OCI-LY7 (cell line): ENCODE measurements at regions not wholly inside any gene's neighbourhood (a gene's known extent, or its start where the extent isn't known, plus 50 kb on each side); places are given as distances from the start of the nearest gene placed in this dataset.

ENCODE experiments used
- BruUV-seq: library from RNA; stranded (reverse); fragments of 400-500 nt; replicated peaks from 2 replicates; lab custom pipeline; 2021; lab: Mats Ljungman, UMichigan
- CTCF ChIA-PET: fragments of 300-600 bp; sonication (Branson Sonifier 250); formaldehyde crosslinking; loops from one replicate; lab custom pipeline; 2022; ENCODE audit warnings: antibody characterized with exemption; ENCODE audit not compliant: unreplicated experiment; lab: Charles Lee
- POLR2A ChIA-PET: fragments of 300-600 bp; sonication (Branson Sonifier 250); formaldehyde crosslinking; loops from one replicate; lab custom pipeline; 2022; ENCODE audit warnings: antibody characterized with exemption; lab: Charles Lee
- DNase-seq: peaks from one replicate; pipeline ENCODE4 v3.0.0-alpha.2; 2015; ENCODE audit warnings: low spot score
- H2AFZ ChIP-seq: fragments of 200-600 bp; sonication (generic), shearing (Covaris generic); 2 replicates; pipeline ENCODE4 v1.6.1; 2014; ENCODE audit warnings: mild to moderate bottlenecking, antibody characterized with exemption, low read length, moderate library complexity
- H3K27ac ChIP-seq: fragments of 200-600 bp; sonication (generic); 2 replicates; pipeline ENCODE4 v1.5.1; 2014; ENCODE audit warnings: mixed run types, low read depth, mild to moderate bottlenecking, moderate library complexity, low read length, inconsistent platforms; ENCODE audit not compliant: poor library complexity, severe bottlenecking
- H3K36me3 ChIP-seq: fragments of 200-600 bp; sonication (generic); 2 replicates; pipeline ENCODE4 v1.6.1; 2014; ENCODE audit warnings: mild to moderate bottlenecking, antibody characterized with exemption, low read length, moderate library complexity, mixed read lengths; ENCODE audit not compliant: insufficient read depth
- H3K4me1 ChIP-seq: fragments of 200-600 bp; sonication (generic); 2 replicates; pipeline ENCODE4 v1.5.1; 2014; ENCODE audit warnings: mild to moderate bottlenecking, low read length; ENCODE audit not compliant: insufficient read depth, poor library complexity, severe bottlenecking
- H3K4me2 ChIP-seq: fragments of 200-600 bp; sonication (generic); 2 replicates; pipeline ENCODE4 v1.6.1; 2014; ENCODE audit warnings: mild to moderate bottlenecking, low read length
- H3K4me3 ChIP-seq: fragments of 200-600 bp; sonication (generic); 2 replicates; pipeline ENCODE4 v1.5.1; 2014; ENCODE audit warnings: mild to moderate bottlenecking, low read depth, low read length; ENCODE audit not compliant: poor library complexity, severe bottlenecking
- H3K79me2 ChIP-seq: fragments of 200-600 bp; sonication (generic); 2 replicates; pipeline ENCODE4 v1.6.1; 2016; ENCODE audit warnings: low read depth, mild to moderate bottlenecking, low read length, moderate library complexity, mixed read lengths; ENCODE audit not compliant: insufficient read depth
- H3K9me2 ChIP-seq: fragments of 200-600 bp; sonication (generic); 2 replicates; pipeline ENCODE4 v1.6.1; 2016; ENCODE audit warnings: mild to moderate bottlenecking, low read length, mixed read lengths; ENCODE audit not compliant: insufficient read depth
- H3K9me3 ChIP-seq: fragments of 200-600 bp; sonication (generic); 2 replicates; pipeline ENCODE4 v1.6.1; 2014; ENCODE audit warnings: mild to moderate bottlenecking, mixed run types, low read length, mixed read lengths
- H4K20me1 ChIP-seq: fragments of 200-600 bp; sonication (generic); 2 replicates; pipeline ENCODE4 v1.6.1; 2014; ENCODE audit warnings: mild to moderate bottlenecking, antibody characterized with exemption, low read length, moderate library complexity, mixed read lengths; ENCODE audit not compliant: insufficient read depth
- CTCF ChIP-seq: fragments of 200-600 bp; sonication (generic); conservative IDR thresholded peaks from 2 replicates; pipeline ENCODE4 v1.5.1; 2014; ENCODE audit warnings: mild to moderate bottlenecking, antibody characterized with exemption, low read length, moderate library complexity, mixed read lengths
- EZH2phosphoT487 ChIP-seq: fragments of 200-600 bp; sonication (generic); IDR thresholded peaks from 2 replicates; pipeline ENCODE4 v1.6.1; 2018; ENCODE audit warnings: low read depth, borderline replicate concordance, mild to moderate bottlenecking, mixed run types, antibody characterized with exemption, low read length, moderate library complexity, mixed read lengths
- intact Hi-C: fragments of 100-400 bp; cut with micrococcal nuclease; formaldehyde crosslinking; loops from one replicate; pipeline ENCODE4 v1.10.0; 2022; ENCODE audit not compliant: unreplicated experiment

- no peaks in the 10 kb centered on the region for H3K79me2 ChIP-seq
- H2AFZ ChIP-seq, result no peak overlapping the region
- H4K20me1 ChIP-seq, result no peaks in the 10 kb centered on the region
- no TSS peak for BruUV-seq
- ChIA-PET POLR2A (no interaction called here), CTCF (no interaction called here)
- H3K27ac ChIP-seq, result no peak overlapping the region
- TF ChIP-seq CTCF, result no peak
- no peak for TF ChIP-seq EZH2phosphoT487
- no peaks in the 10 kb centered on the region for H3K4me1 ChIP-seq
- no peak for DNase-seq
- H3K9me3 ChIP-seq, result no peaks in the 10 kb centered on the region
- H3K9me2 ChIP-seq, result no peaks in the 10 kb centered on the region
- intact Hi-C loops, result no loop called here
- H3K4me3 ChIP-seq, result no peak overlapping the region
- H3K36me3 ChIP-seq, result no peaks in the 10 kb centered on the region
- H3K4me2 ChIP-seq, result no peak overlapping the region
These were observed 58.4 kb downstream of the FOXI1 start for GRCh38 chr5:170164087-170164486.

- intact Hi-C loops, result no loop called here
- no TSS peak for BruUV-seq
- H2AFZ ChIP-seq, result no peak overlapping the region
- TF ChIP-seq EZH2phosphoT487 (no peak), CTCF (no peak)
- H3K79me2 ChIP-seq, result no peaks in the 10 kb centered on the region
- no peak overlapping the region for H3K27ac ChIP-seq
- ChIA-PET POLR2A (no interaction called here), CTCF (no interaction called here)
- no peak overlapping the region for H3K4me2 ChIP-seq
- H3K36me3 ChIP-seq, result no peaks in the 10 kb centered on the region
- H3K9me3 ChIP-seq, result no peaks in the 10 kb centered on the region
- H3K4me1 ChIP-seq, result no peaks in the 10 kb centered on the region
- H4K20me1 ChIP-seq, result no peaks in the 10 kb centered on the region
- no peak overlapping the region for H3K4me3 ChIP-seq
- no peak for DNase-seq
- no peaks in the 10 kb centered on the region for H3K9me2 ChIP-seq
These were observed 59.2 kb downstream of the FOXI1 start for GRCh38 chr5:170164921-170165320.

GRCh38 chr5:170166101-170166500, 60.4 kb downstream of the FOXI1 start:
- H3K4me3 ChIP-seq, result no peak overlapping the region
- BruUV-seq, result no TSS peak

More at GRCh38 chr5:170166101-170166500, 60.4 kb downstream of the FOXI1 start:
- H3K4me1 ChIP-seq, result no peaks in the 10 kb centered on the region
- H4K20me1 ChIP-seq, result no peaks in the 10 kb centered on the region
- no peak overlapping the region for H3K27ac ChIP-seq
- H2AFZ ChIP-seq, result no peak overlapping the region
- TF ChIP-seq CTCF (no peak), EZH2phosphoT487 (no peak)
- H3K9me2 ChIP-seq, result no peaks in the 10 kb centered on the region
- CTCF ChIA-PET, result no interaction called here
- H3K79me2 ChIP-seq, result no peaks in the 10 kb centered on the region
- DNase-seq, result no peak
- H3K9me3 ChIP-seq, result no peaks in the 10 kb centered on the region
- intact Hi-C loops, result no loop called here
- POLR2A ChIA-PET, result interaction anchor here (0.7 to 2.1 kb wide), 2 partner anchors 11 to 1003 kb away, joined by 3 to 5 read pairs; no protein-coding TSS in a partner anchor
- no peaks in the 10 kb centered on the region for H3K36me3 ChIP-seq
- no peak overlapping the region for H3K4me2 ChIP-seq
